GM18858 (cell line): ENCODE measurements at regions not wholly inside any gene's neighbourhood (a gene's known extent, or its start where the extent isn't known, plus 50 kb on each side); places are given as distances from the start of the nearest gene placed in this dataset.
"Not testable (repeated sequence)": the region's sequence is repeated elsewhere in the genome, so short reads cannot be mapped to it uniquely, and the experiment has no call there.

Experiments used
- ATAC-seq: cut with Tn5 transposase; IDR thresholded peaks from one replicate; pipeline ENCODE4 v1.9.1; 2021; ENCODE audit not compliant: unreplicated experiment

DNA sequence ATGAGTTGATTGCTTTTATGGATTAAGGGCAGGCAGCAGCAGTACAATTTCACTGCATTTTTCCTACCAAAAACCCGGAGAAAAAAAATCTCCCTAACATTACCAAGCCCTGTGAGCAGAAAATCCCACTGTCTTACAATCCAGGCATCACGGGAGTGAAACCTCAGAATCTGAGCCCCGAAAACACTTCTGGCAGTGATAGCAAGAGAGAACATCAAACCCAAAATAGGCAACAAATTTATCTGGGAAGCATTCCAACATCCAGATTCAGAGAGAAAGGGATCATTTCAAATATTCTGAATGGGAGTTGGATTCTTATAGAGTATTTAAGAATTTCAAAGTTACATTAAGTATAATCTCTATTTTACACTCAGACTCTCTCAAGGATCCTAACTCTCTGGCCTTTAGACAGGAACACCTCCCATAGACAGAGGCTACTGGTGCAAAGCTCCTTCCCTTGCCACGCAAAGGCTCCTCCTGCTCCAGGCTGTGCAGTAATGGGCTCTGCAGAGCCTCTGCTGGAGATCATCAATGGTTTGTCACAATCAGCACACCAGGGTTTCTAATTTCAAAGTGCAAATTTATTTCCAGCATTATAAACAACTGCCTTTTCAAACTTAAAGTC is 256.9 kb downstream of the PARM1 start:
- no peak for ATAC-seq

DNA sequence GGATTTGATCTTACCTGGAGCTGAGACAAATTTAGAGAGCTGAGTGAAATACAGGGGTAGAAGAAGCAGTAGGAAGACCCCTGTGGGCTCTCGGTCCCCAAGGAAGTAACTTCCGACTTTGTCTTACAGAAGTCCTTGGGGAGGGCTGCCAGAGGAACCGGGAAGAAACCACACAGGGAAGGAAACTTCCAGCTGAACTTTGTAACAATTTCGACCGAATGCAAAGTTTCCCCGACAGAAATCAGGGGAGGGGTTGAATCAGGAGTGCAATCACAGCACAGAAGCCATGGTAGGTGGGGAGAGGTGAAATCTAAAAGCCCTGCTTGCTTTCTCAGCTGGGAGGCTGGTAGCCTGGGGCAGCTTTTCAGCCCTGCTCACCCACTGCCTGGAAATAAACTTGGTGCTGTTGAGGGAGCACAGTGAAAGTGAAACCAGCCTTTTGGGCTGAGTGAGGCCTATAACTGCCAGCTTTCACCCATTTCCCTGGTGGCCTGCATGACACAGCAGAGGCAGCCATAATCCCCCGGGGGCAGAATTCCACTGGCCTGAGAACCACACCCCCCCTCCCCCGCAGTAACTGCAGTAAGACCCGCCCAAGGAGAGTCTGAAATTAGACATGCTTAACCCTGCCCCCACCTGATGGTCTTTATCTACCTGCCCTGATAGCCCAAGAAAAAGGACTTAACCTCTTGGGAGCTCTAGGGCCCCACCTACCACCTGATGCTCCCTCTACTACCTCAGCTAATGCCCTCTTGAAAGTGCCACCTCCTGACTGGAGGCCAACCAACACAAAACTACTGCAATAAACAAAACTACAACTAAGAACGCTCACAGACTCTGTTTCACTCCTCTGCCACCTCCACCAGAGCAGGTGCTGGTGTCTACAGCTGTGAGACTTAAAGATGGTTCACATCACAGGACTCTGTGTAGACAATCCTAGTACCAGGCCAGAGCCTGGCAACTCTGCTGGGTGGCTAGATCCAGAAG is 248.2 kb downstream of the PARM1 start:
- peak; percentile 87 for ATAC-seq

DNA sequence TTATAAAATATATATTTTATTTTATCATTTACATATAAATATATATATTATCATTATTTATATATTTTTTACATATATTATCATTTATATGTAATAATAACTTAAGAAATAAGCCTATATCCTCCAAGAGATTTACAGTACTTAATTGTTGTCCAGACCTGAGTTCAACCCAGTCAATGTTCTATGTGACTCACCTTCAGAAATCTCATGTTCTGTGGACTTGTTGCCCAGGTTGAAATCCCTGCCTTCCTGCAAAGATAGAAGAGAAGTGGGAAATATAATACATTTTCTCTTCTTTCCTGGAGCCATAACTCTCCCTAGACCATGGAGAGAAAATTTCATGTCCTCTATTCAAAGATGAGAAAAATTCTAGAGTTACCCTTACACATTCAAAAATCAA is 247.3 kb downstream of the PARM1 start:
- ATAC-seq, result no peak

DNA sequence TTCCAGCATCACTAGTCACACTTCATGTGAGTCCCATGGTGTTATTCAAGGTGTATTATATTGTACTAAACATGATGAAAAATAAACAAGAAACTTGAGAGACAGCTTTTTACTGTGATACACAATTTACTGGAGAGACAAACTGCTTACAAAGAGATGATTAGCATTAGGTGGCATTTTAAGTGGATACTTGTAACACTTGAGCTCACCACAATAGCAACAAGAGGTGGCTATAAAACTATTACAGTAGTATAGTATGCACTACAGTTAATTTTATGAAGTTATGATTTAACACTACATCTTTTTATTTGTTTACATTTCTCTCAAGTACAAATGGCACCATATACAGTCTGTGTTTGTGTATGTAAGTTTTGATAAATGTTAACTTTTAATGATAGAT is 246.6 kb downstream of the PARM1 start:
- ATAC-seq, result no peak

DNA sequence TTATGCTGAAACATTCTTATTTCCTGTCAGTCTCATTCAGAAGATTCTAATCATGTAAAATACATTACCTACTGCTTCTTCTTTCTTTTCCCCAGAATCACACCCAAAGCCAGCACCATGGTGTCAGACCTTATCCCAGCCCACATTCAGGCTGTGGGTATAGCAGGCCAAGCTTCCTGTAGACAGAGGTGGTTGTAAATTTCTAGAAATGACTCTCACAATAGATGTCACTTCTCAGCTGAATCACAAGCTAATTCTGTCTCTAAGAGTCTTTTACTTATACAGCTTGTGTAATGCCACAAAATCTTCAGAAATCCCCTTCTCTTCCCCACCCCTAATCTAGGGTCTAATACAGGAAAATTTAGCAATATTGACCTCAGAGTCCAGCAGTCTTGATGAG is 239.6 kb downstream of the PARM1 start:
- ATAC-seq, result peak; percentile 97

DNA sequence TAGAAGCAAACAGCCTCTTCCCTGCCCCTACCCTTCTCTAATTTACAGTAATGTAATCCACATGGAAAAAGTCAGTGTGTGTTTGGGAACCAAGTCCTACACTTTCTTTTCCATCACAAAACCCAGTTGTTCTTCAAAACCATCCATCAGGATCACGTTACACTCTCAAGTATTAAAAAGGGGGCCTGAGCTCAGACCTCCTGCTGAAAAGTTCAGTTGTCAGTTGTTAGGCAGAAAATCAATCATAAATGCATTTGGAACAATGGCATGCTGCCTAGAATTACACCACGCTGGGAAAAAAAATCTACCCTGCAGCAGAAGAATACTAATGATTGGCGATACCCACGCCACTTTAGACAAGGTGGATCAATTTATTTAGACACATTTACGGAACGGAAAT is 236.5 kb downstream of the PARM1 start:
- no peak for ATAC-seq

DNA sequence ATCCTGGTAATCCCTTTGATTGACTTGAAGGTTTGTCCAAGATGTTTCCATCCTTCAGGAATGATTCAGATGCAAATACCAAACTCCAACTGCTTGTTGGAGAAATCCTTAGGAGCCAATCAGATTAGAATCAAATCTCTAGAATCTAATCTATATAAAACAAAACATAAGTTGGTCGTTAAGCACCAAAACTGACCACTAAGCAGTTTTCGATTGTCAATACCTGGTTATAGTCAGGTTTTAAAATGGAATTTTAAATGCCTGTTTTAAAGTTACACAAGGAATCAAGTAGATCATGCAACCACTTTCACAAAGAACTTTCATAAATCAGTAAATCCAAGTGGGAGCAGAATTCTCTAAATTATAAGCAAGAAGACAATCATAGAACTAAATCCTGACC is 236.1 kb downstream of the PARM1 start:
- no peak for ATAC-seq

DNA sequence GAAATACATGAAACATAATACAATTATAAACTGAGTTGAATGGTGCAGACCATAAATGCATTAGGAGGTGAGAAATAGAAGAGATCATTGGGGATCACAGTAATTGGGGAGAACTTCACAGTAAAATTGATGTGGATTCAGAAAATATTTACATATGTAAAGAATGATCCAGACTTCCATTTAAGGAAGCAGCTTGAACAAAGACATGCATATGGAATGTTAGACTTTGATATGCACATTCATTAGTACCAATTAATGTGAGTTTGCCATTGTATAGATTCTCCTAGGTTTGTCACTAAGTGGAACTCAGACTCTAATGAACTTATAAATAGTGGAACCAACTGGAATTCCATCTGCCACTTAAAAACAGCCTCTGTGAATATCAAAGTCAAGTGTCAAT is 235.6 kb downstream of the PARM1 start:
- no peak for ATAC-seq

DNA sequence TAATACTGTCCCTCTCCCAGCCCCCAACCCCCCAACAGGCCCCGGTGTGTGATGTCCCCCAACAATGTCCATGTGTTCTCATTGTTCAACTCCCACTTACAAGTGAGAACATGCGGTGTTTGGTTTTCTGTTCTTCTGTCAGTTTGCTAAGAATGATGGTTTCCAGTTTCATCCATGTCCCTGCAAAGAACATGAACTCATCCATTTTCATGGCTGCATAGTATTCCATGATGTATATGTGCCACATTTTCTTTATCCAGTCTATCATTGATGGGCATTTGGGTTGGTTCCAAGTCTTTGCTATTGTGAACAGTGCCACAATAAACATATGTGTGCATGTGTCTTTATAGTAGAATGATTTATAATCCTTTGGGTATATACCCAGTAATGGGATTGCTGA is 232.2 kb downstream of the PARM1 start:
- not testable (repeated sequence) for ATAC-seq

DNA sequence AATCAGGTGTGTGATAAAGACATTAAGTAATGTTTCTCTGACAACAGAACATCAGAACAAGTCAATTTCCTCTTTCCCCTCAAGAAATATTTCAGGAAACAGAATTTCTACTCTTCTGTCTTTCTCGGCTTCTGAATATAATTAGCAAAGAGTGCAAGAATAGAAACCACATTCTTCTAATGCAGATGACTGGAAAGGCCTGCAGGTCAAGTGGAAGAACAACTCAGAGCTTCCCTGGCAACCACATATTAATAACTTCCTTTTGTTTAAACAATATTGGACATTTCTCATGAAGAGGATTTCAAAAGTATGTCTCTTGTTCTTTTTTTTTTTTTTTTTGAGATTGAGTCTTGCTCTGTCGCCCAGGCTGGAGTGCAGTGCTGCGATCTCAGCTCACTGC is 225.5 kb downstream of the PARM1 start:
- no peak for ATAC-seq

DNA sequence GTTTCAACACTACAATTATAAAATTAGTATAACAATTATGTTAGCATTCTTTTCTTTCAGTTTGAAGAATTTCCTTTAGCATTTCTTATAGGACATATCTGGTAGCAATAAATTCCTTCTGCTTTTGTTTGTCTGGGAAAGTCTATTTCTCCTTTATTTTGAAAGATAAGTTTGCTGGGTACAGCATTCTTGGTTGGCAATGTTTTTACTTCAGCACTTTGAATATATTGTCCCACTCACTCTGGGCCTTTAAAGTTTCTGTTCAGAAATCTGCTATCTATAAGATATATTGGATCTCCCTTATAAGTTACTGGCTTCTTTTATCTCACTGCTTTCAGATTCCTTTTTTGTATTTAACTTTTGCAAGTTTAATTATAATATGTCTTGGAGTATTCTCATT is 222.1 kb downstream of the PARM1 start:
- no peak for ATAC-seq

DNA sequence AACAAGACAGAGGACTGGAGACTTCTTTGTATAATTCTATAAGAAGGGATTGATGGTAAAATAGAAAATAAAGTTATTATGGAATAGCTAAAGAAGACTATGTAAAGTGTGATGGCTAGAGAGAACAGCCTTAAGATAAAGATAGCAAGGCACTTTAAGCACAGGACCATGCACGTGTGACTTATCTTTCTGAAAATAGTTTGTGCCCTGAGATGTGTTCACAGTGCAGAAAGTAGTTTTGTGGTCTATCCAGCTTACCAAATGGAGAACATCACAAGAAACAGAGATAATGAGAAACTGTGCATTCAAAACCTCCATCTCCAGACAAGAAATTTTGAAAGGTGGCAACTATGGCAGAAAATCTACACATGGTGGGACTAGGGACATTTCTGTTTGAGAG is 213.3 kb downstream of the PARM1 start:
- ATAC-seq, result no peak

DNA sequence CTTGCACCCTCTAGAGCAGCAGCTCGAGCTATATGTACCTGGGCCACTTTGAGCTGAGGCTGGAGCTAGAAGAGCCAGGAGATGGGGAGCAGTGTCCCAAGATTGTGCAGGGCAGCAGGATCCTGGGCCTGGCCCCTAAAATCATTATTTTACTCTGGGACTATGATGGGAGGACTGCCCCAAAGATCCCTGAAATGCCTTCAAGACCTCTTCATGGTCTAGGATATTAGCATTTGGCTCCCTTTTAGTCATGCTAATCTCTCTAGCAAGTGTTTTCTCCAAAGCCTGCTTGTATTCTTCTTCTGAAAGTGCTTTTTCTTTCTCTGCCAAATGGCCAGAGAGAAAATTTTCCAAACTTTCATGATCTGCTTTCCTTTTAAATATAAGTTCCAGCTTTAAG is 211.6 kb downstream of the PARM1 start:
- no peak for ATAC-seq

DNA sequence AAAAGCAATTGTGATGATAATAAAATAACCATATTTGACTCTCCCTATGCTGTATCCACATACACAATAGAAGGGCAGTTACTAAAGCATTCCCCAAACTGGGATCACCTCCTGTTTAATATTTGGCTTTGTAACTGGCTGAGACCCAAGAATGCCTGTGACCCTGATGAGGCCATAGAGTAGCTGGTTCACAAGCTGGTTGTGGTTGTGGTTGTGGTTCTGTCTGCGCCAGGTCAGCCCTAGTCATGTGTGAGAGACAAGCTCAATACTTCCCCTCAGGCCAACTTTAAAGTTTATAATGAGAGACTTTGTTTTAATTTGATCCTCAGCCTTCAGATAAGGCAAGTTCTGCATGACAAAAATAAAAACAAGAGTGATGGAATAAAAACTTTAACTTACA is 209.9 kb downstream of the PARM1 start:
- ATAC-seq, result no peak

DNA sequence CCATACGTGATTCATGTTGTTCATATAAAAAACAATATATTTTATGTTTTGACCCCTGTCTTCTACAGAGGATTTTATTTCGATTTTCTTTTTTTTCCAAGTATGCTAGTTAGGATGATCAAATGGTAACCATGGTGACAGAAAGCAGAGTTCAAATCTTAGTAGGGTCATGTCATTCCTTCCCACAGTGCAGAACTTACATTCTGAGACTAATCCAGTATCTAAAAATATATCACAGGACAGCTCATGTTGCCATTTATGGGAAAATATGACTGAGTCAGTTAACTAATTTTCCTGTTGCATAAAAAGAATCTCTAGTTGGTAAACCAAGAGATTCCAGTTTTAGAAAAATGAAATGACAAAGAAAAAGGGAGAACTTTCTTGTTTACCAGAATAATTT is 209.5 kb downstream of the PARM1 start:
- ATAC-seq, result no peak

DNA sequence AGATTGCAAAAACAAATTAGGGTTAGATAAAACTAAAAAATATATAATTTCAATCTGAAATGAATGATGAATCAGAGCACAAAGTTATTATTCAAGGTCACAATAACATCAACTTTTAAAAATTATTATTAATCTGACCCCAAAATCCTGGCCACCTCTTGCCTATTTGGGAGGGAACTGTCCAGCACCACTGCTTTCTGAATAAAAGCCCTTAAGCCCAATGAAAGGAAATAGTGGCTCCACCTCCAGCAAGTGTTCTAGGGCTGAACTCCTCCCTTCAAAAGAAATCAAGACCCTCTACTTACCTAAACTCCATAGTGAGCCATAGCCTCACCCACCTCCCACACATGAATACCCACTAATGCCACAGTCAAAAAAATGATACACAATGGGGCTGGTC is 208.2 kb downstream of the PARM1 start:
- ATAC-seq, result no peak

DNA sequence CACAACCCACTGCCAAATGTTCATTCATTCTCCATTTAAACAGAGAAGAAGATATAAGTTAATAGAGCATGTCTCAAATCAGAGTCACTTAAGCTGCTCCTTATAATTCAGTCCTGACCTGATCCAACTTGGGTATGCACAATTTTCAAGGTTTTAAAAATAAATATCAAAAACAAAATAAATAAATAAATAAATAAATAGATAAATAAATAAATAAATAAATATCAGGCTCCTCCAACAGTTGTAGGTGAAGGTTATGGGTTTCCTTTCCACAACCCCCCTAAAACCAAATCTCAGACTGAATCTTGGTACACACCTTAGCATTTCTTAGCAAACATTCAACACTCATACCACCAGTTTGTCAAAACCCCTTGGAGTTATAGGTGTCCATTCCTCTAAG is 204.4 kb downstream of the PARM1 start:
- ATAC-seq, result no peak

DNA sequence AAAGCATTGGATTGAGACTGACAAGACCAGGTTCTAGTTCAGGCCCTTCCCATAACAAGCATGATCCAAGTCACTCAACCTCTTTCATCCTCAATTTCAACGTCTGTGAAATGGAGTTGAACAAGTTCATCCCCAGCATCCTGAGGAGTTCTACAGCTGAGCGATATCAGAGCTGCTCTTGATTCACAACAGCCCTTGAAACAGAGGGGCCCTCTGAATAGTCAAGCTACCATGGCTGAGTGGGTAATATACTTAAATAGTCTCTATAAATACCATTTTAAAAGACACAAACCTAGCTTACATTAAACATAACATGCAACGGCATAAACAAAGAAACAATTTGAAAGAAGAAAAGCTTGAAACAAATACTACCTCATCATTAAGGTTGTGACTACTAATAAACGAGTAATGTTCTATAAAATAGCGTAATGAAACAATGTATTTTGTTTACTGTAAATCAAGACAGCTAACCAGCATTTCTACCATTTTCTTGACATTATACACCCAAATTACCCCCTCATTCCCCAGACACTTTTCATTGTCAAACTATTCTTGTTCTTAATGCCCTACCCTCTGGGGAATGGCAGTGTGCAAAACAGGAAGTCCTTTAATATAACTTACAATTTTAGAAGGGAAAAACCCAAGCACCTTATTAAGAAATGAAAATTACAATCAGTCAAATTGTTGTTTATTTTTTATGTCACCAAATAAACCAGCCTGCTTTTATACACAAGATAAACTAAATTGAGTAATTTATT is 202.3 kb downstream of the PARM1 start:
- peak; percentile 73 for ATAC-seq

DNA sequence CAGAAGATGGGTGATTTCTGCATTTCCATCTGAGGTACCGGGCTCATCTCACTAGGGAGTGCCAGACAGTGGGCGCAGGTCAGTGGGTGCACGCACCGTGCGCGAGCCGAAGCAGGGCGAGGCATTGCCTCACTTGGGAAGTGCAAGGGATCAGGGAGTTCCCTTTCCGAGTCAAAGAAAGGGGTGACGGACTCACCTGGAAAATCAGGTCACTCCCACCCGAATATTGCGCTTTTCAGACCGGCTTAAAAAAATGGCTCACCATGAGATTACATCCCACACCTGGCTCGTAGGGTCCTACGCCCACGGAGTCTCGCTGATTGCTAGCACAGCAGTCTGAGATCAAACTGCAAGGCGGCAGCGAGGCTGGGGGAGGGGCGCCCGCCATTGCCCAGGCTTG is 194.0 kb downstream of the PARM1 start:
- not testable (repeated sequence) for ATAC-seq

DNA sequence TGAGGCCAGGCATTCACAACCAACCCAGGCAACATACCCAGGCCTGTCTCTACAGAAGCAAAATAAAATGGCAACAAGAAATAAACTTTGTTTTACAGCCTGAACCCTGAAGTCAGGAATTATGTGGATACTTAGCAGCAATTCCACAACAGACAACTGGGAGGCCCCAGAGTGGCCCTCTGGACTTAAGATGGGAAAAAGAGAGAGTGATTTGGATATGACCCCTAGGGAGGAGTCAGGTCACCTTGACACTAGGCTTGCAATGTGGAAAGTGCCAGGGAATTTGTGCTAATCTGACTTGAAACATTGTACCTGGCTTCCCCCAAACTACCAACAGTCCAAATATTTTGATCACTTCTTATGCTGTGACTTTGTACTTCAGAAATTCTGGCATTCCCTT is 193.1 kb downstream of the PARM1 start:
- ATAC-seq, result no peak

DNA sequence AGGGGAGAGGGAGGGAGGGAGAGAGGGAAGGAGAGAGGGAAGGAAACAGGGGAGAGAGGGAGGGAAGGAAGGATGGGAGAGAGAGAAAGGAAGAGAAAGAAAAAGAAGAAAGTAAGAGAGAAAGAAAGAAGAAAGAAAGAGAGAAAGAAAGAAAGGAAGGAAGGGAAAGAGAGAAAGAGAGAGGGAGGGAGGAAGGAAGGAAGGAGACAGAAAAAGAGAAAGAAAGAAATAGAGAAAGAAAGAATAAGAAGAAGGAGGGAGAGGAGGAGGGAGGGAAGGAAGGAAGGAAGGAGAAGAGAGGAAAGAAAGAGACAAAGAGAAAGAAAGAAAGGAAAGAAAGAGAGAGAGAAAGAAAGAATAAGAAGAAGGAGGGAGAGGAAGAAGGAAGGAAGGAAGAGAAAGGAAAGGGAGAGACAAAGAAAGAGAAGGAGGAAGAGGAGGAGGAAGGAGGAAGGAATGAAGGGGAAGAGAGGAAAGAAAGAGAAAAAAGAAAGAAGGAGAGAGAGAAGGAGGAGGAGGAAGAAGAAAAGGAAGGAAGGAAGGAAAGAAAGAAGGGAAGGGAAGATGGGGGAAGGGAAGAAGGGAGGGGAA is 189.6 kb downstream of the PARM1 start:
- no peak for ATAC-seq
